H1 (cell line): ENCODE measurements at regions not wholly inside any gene's neighbourhood (a gene's known extent, or its start where the extent isn't known, plus 50 kb on each side); places are given as distances from the start of the nearest gene placed in this dataset.
A peak's percentile ranks its signal among the peaks of the same experiment; 100 is the strongest.

Experiments used
- CTCF ChIA-PET: fragments of 300-600 bp; sonication (Branson Sonifier 250); formaldehyde crosslinking; loops from one replicate; lab custom pipeline; 2021; ENCODE audit not compliant: partially characterized antibody; lab: Charles Lee
- POLR2A ChIA-PET: fragments of 300-600 bp; sonication (Branson Sonifier 250); formaldehyde crosslinking; loops from one replicate; lab custom pipeline; 2021; ENCODE audit warnings: inconsistent platforms; ENCODE audit not compliant: partially characterized antibody; lab: Charles Lee
- DNase-seq, 2 experiments: peaks; one replicate each; pipeline versions ENCODE4 v3.0.0 to v3.0.0-alpha.2; 2010 to 2022; ENCODE audit warnings: low spot score in 2 of 2, low read depth in 1 of 2, mixed read lengths in 1 of 2
- FAIRE-seq: peaks from 2 replicates; lab custom pipeline; 2011; peaks lifted over from hg19 to GRCh38; lab: Jason Lieb, UNC
- H2AFZ ChIP-seq: 2 replicates; pipeline ENCODE4 v1.8.1; 2012; ENCODE audit warnings: low read length, inconsistent platforms
- H2AK5ac ChIP-seq: 2 replicates; pipeline ENCODE4 v1.6.1; 2013; ENCODE audit warnings: low read depth, low read length
- H2BK120ac ChIP-seq: replicated peaks from 2 replicates; pipeline ENCODE3; 2013; ENCODE audit warnings: low read depth, low read length, inconsistent platforms
- H2BK12ac ChIP-seq: 2 replicates; pipeline ENCODE4 v1.6.1; 2013; ENCODE audit warnings: low read depth, low read length
- H2BK15ac ChIP-seq: 2 replicates; pipeline ENCODE4 v1.6.1; 2013; ENCODE audit warnings: low read length
- H2BK20ac ChIP-seq: 2 replicates; pipeline ENCODE4 v1.6.1; 2013; ENCODE audit warnings: low read length
- H2BK5ac ChIP-seq: 2 replicates; pipeline ENCODE4 v1.6.1; 2013; ENCODE audit warnings: low read depth, low read length
- H3K14ac ChIP-seq: 2 replicates; pipeline ENCODE4 v1.6.1; 2013; ENCODE audit warnings: inconsistent platforms; ENCODE audit not compliant: insufficient read length
- H3K18ac ChIP-seq: 2 replicates; pipeline ENCODE4 v1.6.1; 2013; ENCODE audit warnings: low read length; ENCODE audit errors: extremely low read depth
- H3K23ac ChIP-seq: 2 replicates; pipeline ENCODE4 v1.6.1; 2013; ENCODE audit warnings: inconsistent platforms; ENCODE audit not compliant: insufficient read length
- H3K23me2 ChIP-seq: 2 replicates; pipeline ENCODE4 v1.6.1; 2013; ENCODE audit warnings: low read depth, low read length
- H3K27ac ChIP-seq: 2 replicates; pipeline ENCODE4 v1.6.1; 2011; ENCODE audit warnings: low read depth, low read length, inconsistent platforms
- H3K27me3 ChIP-seq, 4 experiments: replicated peaks in 1 of 4; 1 replicate in 1 of 4; 2 replicates in 3 of 4; pipeline versions ENCODE4 v1.6.1 to v1.8.1; 2011 to 2013; ENCODE audit warnings: low read length in 3 of 4, mild to moderate bottlenecking in 3 of 4, inconsistent platforms in 2 of 4, mixed read lengths in 2 of 4, moderate library complexity in 1 of 4; ENCODE audit not compliant: control insufficient read depth in 3 of 4, insufficient read depth in 3 of 4; ENCODE audit errors: extremely low read depth in 1 of 4
- H3K36me3 ChIP-seq, 4 experiments: 2 replicates each; pipeline versions ENCODE4 v1.6.1 to v1.8.1; 2011 to 2013; ENCODE audit warnings: mild to moderate bottlenecking in 4 of 4, low read length in 3 of 4, moderate library complexity in 2 of 4, control low read depth in 1 of 4, inconsistent platforms in 1 of 4; ENCODE audit not compliant: insufficient read depth in 4 of 4, control insufficient read depth in 2 of 4
- H3K4ac ChIP-seq: replicated peaks from 2 replicates; pipeline ENCODE3; 2013; ENCODE audit warnings: low read length, low read depth, mixed read lengths, inconsistent platforms; ENCODE audit not compliant: insufficient read length
- H3K4me1 ChIP-seq, 4 experiments: replicated peaks in 1 of 4; 1 replicate in 1 of 4; 2 replicates in 3 of 4; pipeline versions ENCODE4 v1.6.1 to v1.8.1; 2011 to 2013; ENCODE audit warnings: low read length in 3 of 4, inconsistent platforms in 2 of 4, mixed read lengths in 1 of 4; ENCODE audit not compliant: insufficient read depth in 4 of 4, control insufficient read depth in 3 of 4
- H3K4me2 ChIP-seq, 2 experiments: 2 replicates each; pipeline versions ENCODE4 v1.6.1 to v1.8.1; 2011 to 2013; ENCODE audit warnings: low read depth in 2 of 2, low read length in 2 of 2, control low read depth in 1 of 2, inconsistent platforms in 1 of 2, mild to moderate bottlenecking in 1 of 2; ENCODE audit not compliant: insufficient read depth in 1 of 2
- H3K4me3 ChIP-seq, 4 experiments: fragments of 200-600, 300-600 bp in 1 of 4; sonication (generic), shearing (Covaris generic), sonication (Bioruptor Twin) in 1 of 4; 2 replicates each; pipeline versions ENCODE4 v1.5.1 to v1.8.1; 2011 to 2016; ENCODE audit warnings: low read length in 4 of 4, low read depth in 3 of 4, control low read depth in 2 of 4, inconsistent platforms in 2 of 4, mild to moderate bottlenecking in 2 of 4, mixed read lengths in 1 of 4, moderate library complexity in 1 of 4; ENCODE audit not compliant: insufficient read depth in 2 of 4; ENCODE audit errors: extremely low read depth in 1 of 4
- H3K56ac ChIP-seq: replicated peaks from 2 replicates; pipeline ENCODE3; 2013; ENCODE audit warnings: low read depth, mild to moderate bottlenecking, mixed read lengths, low read length, inconsistent platforms; ENCODE audit not compliant: insufficient read length
- H3K79me1 ChIP-seq: 2 replicates; pipeline ENCODE4 v1.6.1; 2013; ENCODE audit warnings: low read depth, low read length, control low read depth
- H3K79me2 ChIP-seq, 2 experiments: 2 replicates each; pipeline versions ENCODE4 v1.6.1 to v1.8.1; 2012 to 2013; ENCODE audit warnings: low read length in 2 of 2, mild to moderate bottlenecking in 2 of 2, inconsistent platforms in 1 of 2; ENCODE audit not compliant: insufficient read depth in 2 of 2, control insufficient read depth in 1 of 2
- H3K9ac ChIP-seq, 4 experiments: replicated peaks in 1 of 4; 1 replicate in 1 of 4; 2 replicates in 3 of 4; pipeline versions ENCODE4 v1.6.1 to v1.8.1; 2011 to 2013; ENCODE audit warnings: low read depth in 3 of 4, low read length in 3 of 4, control low read depth in 2 of 4, mild to moderate bottlenecking in 2 of 4, moderate library complexity in 2 of 4, inconsistent platforms in 1 of 4; ENCODE audit errors: extremely low read depth in 1 of 4
- H3K9me3 ChIP-seq, 2 experiments: 2 replicates each; pipeline versions ENCODE4 v1.6.1 to v1.8.1; 2012 to 2013; ENCODE audit warnings: mild to moderate bottlenecking in 2 of 2, moderate library complexity in 2 of 2, control low read depth in 1 of 2, inconsistent platforms in 1 of 2, low read depth in 1 of 2, low read length in 1 of 2, mixed read lengths in 1 of 2; ENCODE audit not compliant: insufficient read depth in 2 of 2
- H4K20me1 ChIP-seq, 2 experiments: replicated peaks in 1 of 2; 2 replicates each; pipeline versions ENCODE3 to v1.8.1; 2011 to 2013; ENCODE audit warnings: inconsistent platforms in 2 of 2, low read length in 2 of 2, mild to moderate bottlenecking in 1 of 2; ENCODE audit not compliant: insufficient read depth in 2 of 2, control insufficient read depth in 1 of 2
- H4K5ac ChIP-seq: 2 replicates; pipeline ENCODE4 v1.6.1; 2013; ENCODE audit warnings: low read length, low read depth, mixed read lengths, inconsistent platforms; ENCODE audit not compliant: insufficient read length
- H4K8ac ChIP-seq: 2 replicates; pipeline ENCODE4 v1.8.0; 2013; ENCODE audit warnings: mild to moderate bottlenecking, moderate library complexity, low read length, inconsistent platforms; ENCODE audit not compliant: insufficient read depth; ENCODE audit errors: extremely low read depth
- H4K91ac ChIP-seq: replicated peaks from 2 replicates; pipeline ENCODE3; 2013; ENCODE audit warnings: low read length, mixed read lengths, inconsistent platforms; ENCODE audit not compliant: insufficient read length
- CTCF ChIP-seq, 3 experiments: IDR thresholded peaks; 1 replicate in 2 of 3; 2 replicates in 1 of 3; pipeline versions ENCODE4 v1.5.1 to v1.6.1; 2011; ENCODE audit warnings: low read length in 3 of 3, mild to moderate bottlenecking in 3 of 3, inconsistent platforms in 2 of 3, low read depth in 1 of 3, moderate library complexity in 1 of 3; ENCODE audit not compliant: insufficient read depth in 1 of 3; ENCODE audit errors: control extremely low read depth in 1 of 3
- GABPA ChIP-seq: IDR thresholded peaks from 2 replicates; pipeline ENCODE4 v1.6.1; 2011; ENCODE audit warnings: mild to moderate bottlenecking, low read length, moderate library complexity, borderline replicate concordance; ENCODE audit not compliant: insufficient read depth
- KDM1A ChIP-seq: fragments of 200-600, 300-600 bp; sonication (generic); IDR thresholded peaks from 2 replicates; pipeline ENCODE4 v1.7.1; 2016; ENCODE audit warnings: mild to moderate bottlenecking, low read length, borderline replicate concordance
- RAD21 ChIP-seq, 2 experiments: IDR thresholded peaks in 1 of 2; conservative IDR thresholded peaks in 1 of 2; 2 replicates each; pipeline ENCODE4 v1.6.1; 2011; ENCODE audit warnings: low read depth in 2 of 2, low read length in 2 of 2, improper control_type of control experiment in 1 of 2, inconsistent platforms in 1 of 2, mild to moderate bottlenecking in 1 of 2, moderate library complexity in 1 of 2
- TAF7 ChIP-seq: optimal IDR thresholded peaks from 2 replicates; pipeline ENCODE3; 2011; ENCODE audit warnings: low read depth, mild to moderate bottlenecking, inconsistent platforms, low read length, moderate library complexity, borderline replicate concordance

DNA sequence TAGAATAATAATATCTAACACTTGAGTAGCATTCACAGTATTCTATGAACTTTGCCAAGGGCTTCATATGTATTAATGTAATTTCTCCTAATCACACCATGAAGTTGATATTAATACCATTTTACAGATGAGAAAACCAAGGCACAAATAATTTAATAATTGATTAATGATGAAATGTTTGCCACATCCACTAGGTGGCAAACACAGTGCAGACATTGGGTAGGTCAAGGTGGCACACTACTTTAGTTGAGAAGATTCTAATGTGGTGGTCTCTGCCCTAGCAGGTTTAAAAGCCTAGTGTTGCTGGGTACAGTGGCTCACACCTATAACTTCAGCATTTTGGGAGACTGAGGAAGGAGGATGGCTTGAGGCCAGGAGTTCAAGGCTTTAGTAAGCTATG lies 412.4 kb downstream of the SUCLA2 start:
- Histone ChIP-seq H3K79me1 (no peaks in the 10 kb centered on the region), H2BK15ac (no peak overlapping the region), H3K4me1 (no peaks in the 10 kb centered on the region), H3K9ac (no peak overlapping the region), H2BK120ac (no peak overlapping the region), H4K20me1 (no peaks in the 10 kb centered on the region), H3K4ac (no peak overlapping the region), H3K27me3 (no peaks in the 10 kb centered on the region), H2AFZ (no peak overlapping the region), H2BK20ac (no peak overlapping the region), H3K36me3 (no peaks in the 10 kb centered on the region), H4K8ac (no peak overlapping the region), H3K79me2 (no peaks in the 10 kb centered on the region), H2BK5ac (no peak overlapping the region), H2AK5ac (no peak overlapping the region), H3K56ac (no peak overlapping the region), H3K27ac (no peak overlapping the region), H3K18ac (no peak overlapping the region), H4K5ac (no peak overlapping the region), H3K4me2 (no peak overlapping the region), H3K4me3 (no peak overlapping the region), H3K23me2 (no peaks in the 10 kb centered on the region), H3K23ac (no peak overlapping the region), H2BK12ac (no peak overlapping the region), H4K91ac (no peak overlapping the region), H3K9me3 (no peaks in the 10 kb centered on the region), H3K14ac (no peak overlapping the region)
- ChIA-PET CTCF (interaction anchor here (0.7 to 1.4 kb wide), 4 partner anchors 24 to 135 kb away, joined by 3 to 4 read pairs (median 3); no protein-coding TSS in a partner anchor), POLR2A (no interaction called here)
- FAIRE-seq (no peak), DNase-seq (no peak)
- TF ChIP-seq CTCF (IDR thresholded peaks at IDR 0.05; ENCODE audit: control extremely low read depth in 1 of 3, insufficient read depth in 1 of 3, low read depth in 1 of 3, low read length in 3 of 3) = peak in 2 of 3 experiments; percentile 34 to 40; a peak in 3 of 4 replicates
- peak; percentile 62 to 65 for TF ChIP-seq RAD21 (IDR thresholded peaks at IDR 0.05 in 1 of 2, conservative IDR thresholded peaks at IDR 0.05 in 1 of 2; ENCODE audit: low read depth in 2 of 2, low read length in 2 of 2)
- TF ChIP-seq TAF7 = no peak
- 0 out of 2 replicates have a peak, but pooled peaks have one; percentile 14 for TF ChIP-seq KDM1A
- TF ChIP-seq GABPA = no peak
